ENCODE measurements at regions not wholly inside any gene's neighbourhood (a gene's known extent, or its start where the extent isn't known, plus 50 kb on each side); places are given as distances from the start of the nearest gene placed in this dataset.

DNA sequence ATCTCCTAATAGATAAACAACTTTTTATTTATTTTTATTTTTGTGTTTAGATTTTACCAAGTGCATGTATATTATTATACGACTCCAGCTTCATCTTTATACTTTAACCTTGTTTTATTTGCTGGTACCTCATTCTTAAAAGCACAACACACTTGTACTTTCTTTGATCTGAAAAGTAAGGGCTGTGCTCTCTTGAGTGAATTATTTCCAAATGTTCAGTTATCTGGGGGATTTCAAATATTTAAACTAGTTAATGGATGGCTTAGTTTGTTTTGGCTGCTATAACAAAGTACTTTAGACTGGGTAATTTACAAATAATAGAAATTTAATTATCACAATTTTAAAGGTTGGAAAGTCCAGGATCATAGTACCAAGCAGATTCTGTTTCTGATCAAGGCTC lies 1148.2 kb upstream of the PCDH9 start:
- TF ChIP-seq FOSL2 (IDR thresholded peaks at IDR 0.05; ENCODE audit: borderline replicate concordance, low read depth): no peak
- TF ChIP-seq, protein P1, sequence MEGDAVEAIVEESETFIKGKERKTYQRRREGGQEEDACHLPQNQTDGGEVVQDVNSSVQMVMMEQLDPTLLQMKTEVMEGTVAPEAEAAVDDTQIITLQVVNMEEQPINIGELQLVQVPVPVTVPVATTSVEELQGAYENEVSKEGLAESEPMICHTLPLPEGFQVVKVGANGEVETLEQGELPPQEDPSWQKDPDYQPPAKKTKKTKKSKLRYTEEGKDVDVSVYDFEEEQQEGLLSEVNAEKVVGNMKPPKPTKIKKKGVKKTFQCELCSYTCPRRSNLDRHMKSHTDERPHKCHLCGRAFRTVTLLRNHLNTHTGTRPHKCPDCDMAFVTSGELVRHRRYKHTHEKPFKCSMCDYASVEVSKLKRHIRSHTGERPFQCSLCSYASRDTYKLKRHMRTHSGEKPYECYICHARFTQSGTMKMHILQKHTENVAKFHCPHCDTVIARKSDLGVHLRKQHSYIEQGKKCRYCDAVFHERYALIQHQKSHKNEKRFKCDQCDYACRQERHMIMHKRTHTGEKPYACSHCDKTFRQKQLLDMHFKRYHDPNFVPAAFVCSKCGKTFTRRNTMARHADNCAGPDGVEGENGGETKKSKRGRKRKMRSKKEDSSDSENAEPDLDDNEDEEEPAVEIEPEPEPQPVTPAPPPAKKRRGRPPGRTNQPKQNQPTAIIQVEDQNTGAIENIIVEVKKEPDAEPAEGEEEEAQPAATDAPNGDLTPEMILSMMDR (IDR thresholded peaks at IDR 0.05): no peak
- TF ChIP-seq, protein P2, sequence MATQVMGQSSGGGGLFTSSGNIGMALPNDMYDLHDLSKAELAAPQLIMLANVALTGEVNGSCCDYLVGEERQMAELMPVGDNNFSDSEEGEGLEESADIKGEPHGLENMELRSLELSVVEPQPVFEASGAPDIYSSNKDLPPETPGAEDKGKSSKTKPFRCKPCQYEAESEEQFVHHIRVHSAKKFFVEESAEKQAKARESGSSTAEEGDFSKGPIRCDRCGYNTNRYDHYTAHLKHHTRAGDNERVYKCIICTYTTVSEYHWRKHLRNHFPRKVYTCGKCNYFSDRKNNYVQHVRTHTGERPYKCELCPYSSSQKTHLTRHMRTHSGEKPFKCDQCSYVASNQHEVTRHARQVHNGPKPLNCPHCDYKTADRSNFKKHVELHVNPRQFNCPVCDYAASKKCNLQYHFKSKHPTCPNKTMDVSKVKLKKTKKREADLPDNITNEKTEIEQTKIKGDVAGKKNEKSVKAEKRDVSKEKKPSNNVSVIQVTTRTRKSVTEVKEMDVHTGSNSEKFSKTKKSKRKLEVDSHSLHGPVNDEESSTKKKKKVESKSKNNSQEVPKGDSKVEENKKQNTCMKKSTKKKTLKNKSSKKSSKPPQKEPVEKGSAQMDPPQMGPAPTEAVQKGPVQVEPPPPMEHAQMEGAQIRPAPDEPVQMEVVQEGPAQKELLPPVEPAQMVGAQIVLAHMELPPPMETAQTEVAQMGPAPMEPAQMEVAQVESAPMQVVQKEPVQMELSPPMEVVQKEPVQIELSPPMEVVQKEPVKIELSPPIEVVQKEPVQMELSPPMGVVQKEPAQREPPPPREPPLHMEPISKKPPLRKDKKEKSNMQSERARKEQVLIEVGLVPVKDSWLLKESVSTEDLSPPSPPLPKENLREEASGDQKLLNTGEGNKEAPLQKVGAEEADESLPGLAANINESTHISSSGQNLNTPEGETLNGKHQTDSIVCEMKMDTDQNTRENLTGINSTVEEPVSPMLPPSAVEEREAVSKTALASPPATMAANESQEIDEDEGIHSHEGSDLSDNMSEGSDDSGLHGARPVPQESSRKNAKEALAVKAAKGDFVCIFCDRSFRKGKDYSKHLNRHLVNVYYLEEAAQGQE (IDR thresholded peaks at IDR 0.05; ENCODE audit: low read depth, low read length): no peak
- TF ChIP-seq POLR2AphosphoS5 (IDR thresholded peaks at IDR 0.05; ENCODE audit: low read depth, low read length): no peak
- TF ChIP-seq GABPA (IDR thresholded peaks at IDR 0.05; ENCODE audit: low read depth): no peak
- TF ChIP-seq, protein P3, sequence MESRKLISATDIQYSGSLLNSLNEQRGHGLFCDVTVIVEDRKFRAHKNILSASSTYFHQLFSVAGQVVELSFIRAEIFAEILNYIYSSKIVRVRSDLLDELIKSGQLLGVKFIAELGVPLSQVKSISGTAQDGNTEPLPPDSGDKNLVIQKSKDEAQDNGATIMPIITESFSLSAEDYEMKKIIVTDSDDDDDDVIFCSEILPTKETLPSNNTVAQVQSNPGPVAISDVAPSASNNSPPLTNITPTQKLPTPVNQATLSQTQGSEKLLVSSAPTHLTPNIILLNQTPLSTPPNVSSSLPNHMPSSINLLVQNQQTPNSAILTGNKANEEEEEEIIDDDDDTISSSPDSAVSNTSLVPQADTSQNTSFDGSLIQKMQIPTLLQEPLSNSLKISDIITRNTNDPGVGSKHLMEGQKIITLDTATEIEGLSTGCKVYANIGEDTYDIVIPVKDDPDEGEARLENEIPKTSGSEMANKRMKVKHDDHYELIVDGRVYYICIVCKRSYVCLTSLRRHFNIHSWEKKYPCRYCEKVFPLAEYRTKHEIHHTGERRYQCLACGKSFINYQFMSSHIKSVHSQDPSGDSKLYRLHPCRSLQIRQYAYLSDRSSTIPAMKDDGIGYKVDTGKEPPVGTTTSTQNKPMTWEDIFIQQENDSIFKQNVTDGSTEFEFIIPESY (IDR thresholded peaks at IDR 0.05; ENCODE audit: borderline replicate concordance, low read depth): no peak
- TF ChIP-seq EZH2phosphoT487 (IDR thresholded peaks at IDR 0.05; ENCODE audit: borderline replicate concordance, low read depth): no peak
- TF ChIP-seq, protein P4, sequence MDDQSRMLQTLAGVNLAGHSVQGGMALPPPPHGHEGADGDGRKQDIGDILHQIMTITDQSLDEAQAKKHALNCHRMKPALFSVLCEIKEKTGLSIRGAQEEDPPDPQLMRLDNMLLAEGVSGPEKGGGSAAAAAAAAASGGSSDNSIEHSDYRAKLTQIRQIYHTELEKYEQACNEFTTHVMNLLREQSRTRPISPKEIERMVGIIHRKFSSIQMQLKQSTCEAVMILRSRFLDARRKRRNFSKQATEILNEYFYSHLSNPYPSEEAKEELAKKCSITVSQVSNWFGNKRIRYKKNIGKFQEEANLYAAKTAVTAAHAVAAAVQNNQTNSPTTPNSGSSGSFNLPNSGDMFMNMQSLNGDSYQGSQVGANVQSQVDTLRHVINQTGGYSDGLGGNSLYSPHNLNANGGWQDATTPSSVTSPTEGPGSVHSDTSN (IDR thresholded peaks at IDR 0.05): no peak

All from SK-N-SH (cell line).